ENCODE measurements at regions not wholly inside any gene's neighbourhood (a gene's known extent, or its start where the extent isn't known, plus 50 kb on each side); places are given as distances from the start of the nearest gene placed in this dataset.

- no peak for TF ChIP-seq POLR2A (IDR thresholded peaks at IDR 0.05)
- TF ChIP-seq POLR2AphosphoS5 (IDR thresholded peaks at IDR 0.05), result no peak
- no peak for TF ChIP-seq CTCF (IDR thresholded peaks at IDR 0.05 in 8 of 11, conservative IDR thresholded peaks at IDR 0.05 in 3 of 11)
- no peak overlapping the region for H3K4me3 ChIP-seq
- intact Hi-C loops (cut with DNase I; ENCODE audit: low total_unique reads), result no loop called here
- H3K27me3 ChIP-seq (replicated peaks in 1 of 7), result no peaks in the 10 kb centered on the region
- H3K27ac ChIP-seq, result no peak overlapping the region
- H3K36me3 ChIP-seq, result no peaks in the 10 kb centered on the region
- no peak for DNase-seq
- no peaks in the 10 kb centered on the region for H3K9me3 ChIP-seq
- WGBS, 5 donors, result 89 to 98% (median 93%) methylated on average over 3 of the region's 3 CpGs
- H3K4me1 ChIP-seq, result no peaks in the 10 kb centered on the region
These were observed 103.8 kb upstream of the ZC3H11B start for GRCh38 chr1:219716611-219717114.

DNA sequence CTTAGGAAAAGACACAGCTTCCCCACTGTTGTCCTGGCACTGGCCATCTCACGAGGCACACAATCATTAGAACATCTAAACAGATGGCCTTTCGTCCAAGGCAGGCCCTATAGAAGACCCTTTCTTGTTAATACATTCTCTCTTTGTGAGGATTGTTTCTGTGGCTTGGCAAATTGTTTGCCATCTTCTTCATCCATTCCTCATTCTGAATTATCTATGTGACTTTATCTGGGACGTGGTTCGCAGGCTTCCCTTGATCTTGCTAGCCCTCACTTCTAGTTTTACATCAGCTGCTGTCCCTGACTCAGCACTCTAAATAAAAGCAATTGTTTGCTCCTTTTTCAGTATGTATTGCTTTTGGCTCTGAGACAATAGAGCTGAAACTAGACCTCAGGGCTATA lies 101.1 kb upstream of the ZC3H11B start:
- no peaks in the 10 kb centered on the region for H3K4me1 ChIP-seq
- intact Hi-C loops (cut with DNase I; ENCODE audit: low total_unique reads), result no loop called here
- WGBS, 5 donors, result 68 to 80% (median 76%) methylated on average over 4 of the region's 4 CpGs
- no peaks in the 10 kb centered on the region for H3K27me3 ChIP-seq (replicated peaks in 1 of 7)
- DNase-seq, result no peak
- no peak for TF ChIP-seq CTCF (IDR thresholded peaks at IDR 0.05 in 8 of 11, conservative IDR thresholded peaks at IDR 0.05 in 3 of 11)
- TF ChIP-seq POLR2AphosphoS5 (IDR thresholded peaks at IDR 0.05), result no peak
- no peak for TF ChIP-seq POLR2A (IDR thresholded peaks at IDR 0.05)
- no peaks in the 10 kb centered on the region for H3K36me3 ChIP-seq
- no peaks in the 10 kb centered on the region for H3K9me3 ChIP-seq
- no peak overlapping the region for H3K27ac ChIP-seq
- H3K4me3 ChIP-seq, result no peak overlapping the region

DNA sequence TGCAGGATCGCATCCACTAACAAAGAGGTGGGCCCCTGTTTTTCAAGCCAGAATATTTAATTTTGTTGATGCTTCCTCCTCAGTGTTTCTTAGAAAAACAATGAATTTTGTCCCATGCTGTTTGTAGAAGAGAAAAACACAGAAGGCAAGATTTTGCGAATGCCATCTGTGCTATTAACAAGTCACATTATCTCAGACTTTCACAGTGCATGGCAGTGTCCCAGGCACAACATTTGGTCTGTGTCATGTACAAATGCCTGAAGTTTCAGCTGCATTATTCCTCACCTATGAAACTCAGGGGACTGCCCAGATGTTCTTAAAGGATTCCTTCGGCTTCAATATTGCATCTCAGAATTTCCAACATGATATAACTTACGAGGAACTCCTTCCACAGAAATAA lies 99.6 kb upstream of the ZC3H11B start:
- H3K4me3 ChIP-seq, result no peak overlapping the region
- intact Hi-C loops (cut with DNase I; ENCODE audit: low total_unique reads), result no loop called here
- WGBS, 5 donors, result 82 to 94% (median 86%) methylated on average over 4 of the region's 4 CpGs
- no peaks in the 10 kb centered on the region for H3K27me3 ChIP-seq (replicated peaks in 1 of 7)
- H3K4me1 ChIP-seq, result no peaks in the 10 kb centered on the region
- H3K27ac ChIP-seq, result no peak overlapping the region
- DNase-seq, result no peak
- no peaks in the 10 kb centered on the region for H3K36me3 ChIP-seq
- TF ChIP-seq POLR2AphosphoS5 (IDR thresholded peaks at IDR 0.05), result no peak
- no peak for TF ChIP-seq POLR2A (IDR thresholded peaks at IDR 0.05)
- no peak for TF ChIP-seq CTCF (IDR thresholded peaks at IDR 0.05 in 8 of 11, conservative IDR thresholded peaks at IDR 0.05 in 3 of 11)
- no peaks in the 10 kb centered on the region for H3K9me3 ChIP-seq

GRCh38 chr1:219710529-219711194 lies 97.8 kb upstream of the ZC3H11B start:
- H3K4me3 ChIP-seq, result no peak overlapping the region
- no peaks in the 10 kb centered on the region for H3K27me3 ChIP-seq (replicated peaks in 1 of 7)
- H3K36me3 ChIP-seq, result no peaks in the 10 kb centered on the region
- no peak for DNase-seq
- intact Hi-C loops (cut with DNase I; ENCODE audit: low total_unique reads), result no loop called here
- TF ChIP-seq CTCF (IDR thresholded peaks at IDR 0.05 in 8 of 11, conservative IDR thresholded peaks at IDR 0.05 in 3 of 11) (no peak), POLR2A (IDR thresholded peaks at IDR 0.05) (no peak), POLR2AphosphoS5 (IDR thresholded peaks at IDR 0.05) (no peak)
- no peaks in the 10 kb centered on the region for H3K4me1 ChIP-seq
- WGBS, 5 donors, result 89 to 94% (median 90%) methylated on average over 6 of the region's 6 CpGs
- no peak overlapping the region for H3K27ac ChIP-seq
- H3K9me3 ChIP-seq, result peaks cover 0 to 5% (median 0%) of the 10 kb centered on the region in 8 donors
